ENCODE measurements at regions not wholly inside any gene's neighbourhood (a gene's known extent, or its start where the extent isn't known, plus 50 kb on each side); places are given as distances from the start of the nearest gene placed in this dataset.

- no peak for DNase-seq (ENCODE audit: low read depth in 2 of 2)
These were observed 51.8 kb upstream of the CASZ1 start for GRCh38 chr1:10848109-10848684.

GRCh38 chr1:10850026-10850425 is 53.6 kb upstream of the CASZ1 start:
- DNase-seq (ENCODE audit: low read depth in 2 of 2) = no peak

- DNase-seq (ENCODE audit: low read depth in 2 of 2) = no peak
These were observed 54.9 kb upstream of the CASZ1 start for GRCh38 chr1:10851024-10852013.

- DNase-seq (ENCODE audit: low read depth in 2 of 2) = no peak
These were observed 55.6 kb upstream of the CASZ1 start for GRCh38 chr1:10852018-10852417.

- DNase-seq (ENCODE audit: low read depth in 2 of 2) = no peak
These were observed 56.0 kb upstream of the CASZ1 start for GRCh38 chr1:10852486-10852885.

GRCh38 chr1:10852998-10853520 is 56.6 kb upstream of the CASZ1 start:
- no peak for DNase-seq (ENCODE audit: low read depth in 2 of 2)

- DNase-seq (ENCODE audit: low read depth in 2 of 2) = no peak
These were observed 57.3 kb upstream of the CASZ1 start for GRCh38 chr1:10853701-10854100.

- no peak for DNase-seq (ENCODE audit: low read depth in 2 of 2)
These were observed 58.5 kb upstream of the CASZ1 start for GRCh38 chr1:10854856-10855459.

- no peak for DNase-seq (ENCODE audit: low read depth in 2 of 2)
These were observed 59.8 kb upstream of the CASZ1 start for GRCh38 chr1:10856176-10856683.

- DNase-seq (ENCODE audit: low read depth in 2 of 2) = no peak
These were observed 60.6 kb upstream of the CASZ1 start for GRCh38 chr1:10856863-10857598.

- DNase-seq (ENCODE audit: low read depth in 2 of 2) = no peak
These were observed 61.2 kb upstream of the CASZ1 start for GRCh38 chr1:10857687-10858086.

- no peak for DNase-seq (ENCODE audit: low read depth in 2 of 2)
These were observed 63.8 kb upstream of the CASZ1 start for GRCh38 chr1:10860218-10860617.

GRCh38 chr1:10860682-10861081 is 64.2 kb upstream of the CASZ1 start:
- DNase-seq (ENCODE audit: low read depth in 2 of 2) = no peak

GRCh38 chr1:10861822-10862221 is 65.4 kb upstream of the CASZ1 start:
- no peak for DNase-seq (ENCODE audit: low read depth in 2 of 2)

- DNase-seq (ENCODE audit: low read depth in 2 of 2) = no peak
These were observed 66.4 kb upstream of the CASZ1 start for GRCh38 chr1:10862743-10863335.

GRCh38 chr1:10863886-10864285 is 67.4 kb upstream of the CASZ1 start:
- no peak for DNase-seq (ENCODE audit: low read depth in 2 of 2)

GRCh38 chr1:10864776-10865175 is 68.3 kb upstream of the CASZ1 start:
- no peak for DNase-seq (ENCODE audit: low read depth in 2 of 2)

GRCh38 chr1:10865518-10866320 is 69.3 kb upstream of the CASZ1 start:
- no peak for DNase-seq (ENCODE audit: low read depth in 2 of 2)

- no peak for DNase-seq (ENCODE audit: low read depth in 2 of 2)
These were observed 70.1 kb upstream of the CASZ1 start for GRCh38 chr1:10866321-10867093.
